HG03064 (cell line): ENCODE measurements at regions not wholly inside any gene's neighbourhood (a gene's known extent, or its start where the extent isn't known, plus 50 kb on each side); places are given as distances from the start of the nearest gene placed in this dataset.
"Not testable (repeated sequence)": the region's sequence is repeated elsewhere in the genome, so short reads cannot be mapped to it uniquely, and the experiment has no call there.

ENCODE experiments used
- ATAC-seq: cut with Tn5 transposase; IDR thresholded peaks from one replicate; pipeline ENCODE4 v1.9.1; 2021; ENCODE audit warnings: low read depth; ENCODE audit not compliant: unreplicated experiment

- no peak for ATAC-seq
Measured at GRCh38 chr14:37888234-37888633, 292.8 kb downstream of the TTC6 start.

GRCh38 chr14:37889087-37889486 lies 293.7 kb downstream of the TTC6 start:
- ATAC-seq, result no peak

DNA sequence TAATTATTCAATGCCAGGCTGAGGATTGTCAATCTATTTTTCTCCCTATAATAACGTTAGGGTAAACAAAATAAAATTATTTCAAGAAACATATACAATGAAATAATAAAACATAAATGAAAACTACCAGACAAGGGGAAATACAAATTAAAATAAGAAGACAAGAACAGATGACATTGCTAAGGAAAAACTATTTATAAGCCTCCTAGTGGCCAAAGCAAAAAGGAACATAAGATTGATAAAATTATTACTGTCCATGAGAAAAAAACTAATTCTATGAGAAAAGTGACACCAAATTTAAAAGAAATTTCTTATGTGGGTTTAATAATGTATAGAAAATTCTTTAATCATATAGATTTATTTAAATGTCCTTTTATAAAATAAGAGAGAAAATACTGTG lies 294.7 kb downstream of the TTC6 start:
- ATAC-seq, result no peak

GRCh38 chr14:37891500-37891899 lies 296.1 kb downstream of the TTC6 start:
- not testable (repeated sequence) for ATAC-seq

GRCh38 chr14:37894463-37894862 lies 299.0 kb downstream of the TTC6 start:
- ATAC-seq, result no peak

- no peak for ATAC-seq
Measured at GRCh38 chr14:37899365-37899764, 303.9 kb downstream of the TTC6 start.

GRCh38 chr14:37900561-37900960 lies 305.1 kb downstream of the TTC6 start:
- no peak for ATAC-seq

DNA sequence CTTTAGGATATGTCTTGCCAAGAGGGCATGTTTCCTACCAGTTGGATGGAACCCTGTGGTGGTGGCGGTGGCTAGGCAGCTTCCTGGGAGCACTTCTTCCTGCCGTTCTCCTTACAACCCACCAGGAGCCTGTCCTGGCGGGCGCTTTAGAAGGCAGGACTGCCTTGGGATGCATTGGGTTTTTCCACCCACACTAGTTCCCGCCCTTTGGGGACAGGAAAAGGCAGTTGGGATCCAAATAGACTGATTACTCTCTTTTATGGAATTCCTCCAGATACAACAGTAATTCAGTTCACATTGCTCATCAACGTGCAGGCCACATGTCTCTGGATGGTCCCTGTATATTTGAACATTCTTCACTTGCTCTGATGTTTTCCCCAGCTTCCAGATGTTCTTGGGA lies 305.7 kb upstream of the SSTR1 start:
- ATAC-seq, result no peak

DNA sequence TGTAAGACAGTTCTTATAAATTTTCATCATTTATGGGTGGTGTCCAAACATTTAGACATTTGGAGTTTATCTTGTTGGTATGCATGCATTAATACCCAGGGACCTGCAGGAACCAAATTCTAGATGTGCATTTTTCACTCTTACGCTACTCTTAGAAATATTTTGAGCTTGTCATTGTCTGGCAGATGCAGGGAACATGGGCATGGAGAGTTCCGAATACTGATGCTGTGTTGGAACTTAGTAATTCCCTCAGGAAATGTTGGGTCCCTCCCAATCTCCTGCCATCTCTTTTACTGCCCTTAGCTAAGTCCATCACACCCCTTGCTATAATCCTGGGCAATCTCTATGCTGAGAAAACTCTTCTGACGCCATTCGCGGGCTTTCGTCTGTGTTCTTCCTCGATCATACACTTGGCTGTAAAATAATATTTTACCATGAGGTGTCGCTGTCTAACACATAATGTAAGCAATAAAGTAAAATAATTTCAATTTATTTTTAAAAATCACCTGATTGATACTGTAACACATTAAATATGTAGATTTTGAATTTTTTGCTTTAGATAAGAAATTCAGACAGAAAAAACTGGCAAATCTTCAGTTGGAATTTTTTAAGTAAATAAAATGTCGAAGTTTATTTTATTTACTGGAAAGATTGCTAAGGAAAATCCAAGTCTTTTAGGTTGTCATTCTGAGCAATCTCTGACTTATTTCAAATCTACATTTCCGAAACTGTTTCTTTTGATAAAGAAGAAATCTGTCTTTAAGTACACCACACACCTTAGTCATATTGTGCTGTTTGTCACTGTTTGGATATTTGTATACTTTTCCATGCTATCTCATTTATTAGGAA lies 304.1 kb upstream of the SSTR1 start:
- no peak for ATAC-seq

- no peak for ATAC-seq
Measured at GRCh38 chr14:37924622-37925021, 283.1 kb upstream of the SSTR1 start.

- no peak for ATAC-seq
Measured at GRCh38 chr14:37932008-37932407, 275.7 kb upstream of the SSTR1 start.

DNA sequence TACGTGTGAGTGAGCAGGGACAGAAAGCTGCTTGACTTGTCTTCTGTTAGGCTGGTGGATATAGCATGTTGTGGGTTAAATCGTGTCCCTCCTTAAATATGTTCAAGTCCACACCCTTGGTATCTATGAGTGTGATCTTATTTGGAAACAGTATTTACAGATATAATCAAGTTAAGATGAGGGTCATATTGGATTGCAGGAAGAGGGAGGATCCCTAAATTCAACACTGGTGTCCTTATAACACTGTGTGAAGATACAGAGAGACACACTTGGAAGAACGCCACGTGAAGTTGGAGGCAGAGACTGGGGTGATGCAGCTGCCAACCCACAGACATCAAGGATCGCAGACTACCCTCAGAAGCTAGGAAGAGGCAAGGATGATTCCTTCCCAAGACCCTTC lies 275.2 kb upstream of the SSTR1 start:
- no peak for ATAC-seq

DNA sequence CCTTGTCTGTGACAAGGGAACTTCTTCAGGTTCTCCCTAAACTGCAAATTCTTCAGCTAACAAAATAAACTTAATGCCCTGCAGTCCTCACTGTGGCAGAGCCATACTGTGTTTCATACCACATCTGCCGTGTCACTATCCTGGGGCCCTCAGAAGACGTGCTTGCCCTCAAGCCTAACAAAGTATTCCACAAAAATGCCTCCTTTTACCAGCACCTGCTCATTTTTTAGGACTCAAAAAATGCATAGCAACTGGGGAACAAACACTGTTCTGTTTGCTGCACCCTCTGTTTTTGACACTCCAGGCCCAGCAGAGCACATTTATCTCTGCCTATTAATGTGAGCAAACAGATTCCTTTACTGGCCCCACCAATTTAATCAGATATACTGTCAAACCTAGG lies 270.7 kb upstream of the SSTR1 start:
- no peak for ATAC-seq

DNA sequence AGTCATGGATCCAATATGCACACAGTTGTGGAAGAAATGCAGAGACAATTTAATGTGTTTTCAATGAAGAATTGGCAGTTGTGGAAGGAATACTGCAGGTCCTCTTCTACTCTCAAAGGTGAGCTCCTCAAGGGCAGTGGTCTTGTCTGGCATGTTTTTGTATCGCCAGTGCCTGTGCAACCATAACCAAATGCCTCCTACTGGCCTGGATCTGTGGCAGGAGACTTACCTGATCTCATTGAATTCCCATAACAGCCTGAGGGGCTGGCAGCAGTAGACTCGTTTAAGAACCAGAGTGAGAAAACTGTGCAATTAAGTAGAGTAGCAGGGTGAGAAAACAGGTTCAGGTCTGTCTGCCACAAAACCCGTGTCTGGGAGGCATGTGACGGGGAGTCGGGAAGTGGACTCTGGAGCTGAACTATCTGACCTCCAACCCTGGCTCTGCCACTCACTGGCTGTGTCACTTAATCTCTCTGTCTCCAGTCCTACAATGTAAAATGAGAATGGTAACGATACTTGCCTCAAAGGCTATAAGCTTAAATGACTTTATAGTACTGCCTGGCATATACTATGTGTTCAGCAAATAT lies 268.2 kb upstream of the SSTR1 start:
- no peak for ATAC-seq

GRCh38 chr14:37945959-37946358 lies 261.7 kb upstream of the SSTR1 start:
- ATAC-seq, result no peak

GRCh38 chr14:37946819-37947218 lies 260.9 kb upstream of the SSTR1 start:
- no peak for ATAC-seq

- no peak for ATAC-seq
Measured at GRCh38 chr14:37948266-37948665, 259.4 kb upstream of the SSTR1 start.

DNA sequence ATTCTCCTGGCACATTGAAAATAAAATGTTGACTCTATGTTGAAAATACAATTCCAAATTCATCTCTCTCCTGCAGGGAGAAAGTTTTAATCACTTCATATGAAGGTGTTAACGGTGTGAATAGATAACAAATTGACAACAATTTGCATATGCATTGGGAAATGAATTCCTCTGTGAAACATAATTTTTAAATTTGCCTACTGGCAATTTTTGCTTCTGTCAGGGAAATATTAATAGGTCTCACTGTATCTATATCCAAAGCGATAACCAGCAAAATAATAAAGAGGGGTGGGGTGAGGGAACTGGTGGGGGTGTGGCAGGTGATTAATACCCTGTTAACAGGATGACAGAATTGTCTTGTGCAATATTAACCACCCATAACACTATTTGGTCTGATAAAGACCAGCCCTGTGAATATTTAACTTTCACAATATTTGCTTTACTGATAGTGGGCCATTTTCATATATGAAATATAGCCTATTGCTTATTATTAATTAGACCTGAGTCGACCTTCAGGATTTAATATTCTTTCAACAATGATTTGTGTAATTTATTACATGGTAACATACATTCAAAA lies 239.0 kb upstream of the SSTR1 start:
- no peak for ATAC-seq

DNA sequence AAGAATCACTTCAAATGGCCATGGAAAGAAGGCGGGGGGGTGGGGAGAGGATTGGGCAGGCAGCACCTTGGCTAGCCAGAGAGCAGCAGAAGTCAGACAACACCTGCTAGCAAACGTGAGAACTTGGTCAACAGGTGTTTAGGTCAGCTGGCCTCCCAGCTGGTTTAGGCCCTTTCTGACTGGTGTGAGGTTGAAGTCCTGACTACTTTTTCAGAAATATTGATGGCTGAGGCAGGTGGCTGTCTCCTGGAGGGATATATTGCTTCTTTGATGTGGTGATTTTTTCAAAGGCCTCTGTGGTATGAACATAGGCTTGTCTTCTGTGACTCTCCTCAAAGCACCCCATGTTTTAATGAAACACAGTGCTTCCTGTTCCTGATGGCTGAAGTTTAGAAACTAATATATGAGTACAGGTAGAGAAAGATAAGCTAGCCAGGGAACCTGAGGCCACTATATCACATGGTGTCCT lies 238.2 kb upstream of the SSTR1 start:
- ATAC-seq, result no peak

GRCh38 chr14:37970696-37971095 lies 237.0 kb upstream of the SSTR1 start:
- no peak for ATAC-seq

- no peak for ATAC-seq
Measured at GRCh38 chr14:37972941-37973887, 234.5 kb upstream of the SSTR1 start.
